GM12873 (cell line): ENCODE measurements at regions not wholly inside any gene's neighbourhood (a gene's known extent, or its start where the extent isn't known, plus 50 kb on each side); places are given as distances from the start of the nearest gene placed in this dataset.

Source experiments
- CTCF ChIP-seq: IDR thresholded peaks from 2 replicates; pipeline ENCODE4 v1.5.1; 2012; ENCODE audit warnings: low read depth, mild to moderate bottlenecking, moderate library complexity, low read length, control low read depth; ENCODE audit not compliant: insufficient read depth; ENCODE audit errors: missing control alignments

- TF ChIP-seq CTCF, result no peak
These were observed 125.6 kb upstream of the HS3ST4 start for GRCh38 chr16:25566183-25566582.

- TF ChIP-seq CTCF, result no peak
These were observed 128.1 kb upstream of the HS3ST4 start for GRCh38 chr16:25563700-25564099.

- no peak for TF ChIP-seq CTCF
These were observed 137.9 kb upstream of the HS3ST4 start for GRCh38 chr16:25553711-25554436.

GRCh38 chr16:25550647-25551046 lies 141.1 kb upstream of the HS3ST4 start:
- TF ChIP-seq CTCF, result no peak

- TF ChIP-seq CTCF, result no peak
These were observed 145.0 kb upstream of the HS3ST4 start for GRCh38 chr16:25546791-25547190.

GRCh38 chr16:25544294-25544693 lies 147.5 kb upstream of the HS3ST4 start:
- no peak for TF ChIP-seq CTCF

- TF ChIP-seq CTCF, result no peak
These were observed 149.5 kb upstream of the HS3ST4 start for GRCh38 chr16:25542306-25542705.
